A549 (cell line): ENCODE measurements at regions not wholly inside any gene's neighbourhood (a gene's known extent, or its start where the extent isn't known, plus 50 kb on each side); places are given as distances from the start of the nearest gene placed in this dataset.

ENCODE experiments used
- CTCF ChIP-seq: fragments of >200 bp; sonication (Bioruptor Twin); formaldehyde crosslinking; IDR thresholded peaks from 3 replicates; pipeline ENCODE4 v1.5.1; 2016
- POLR2A ChIP-seq: IDR thresholded peaks from 2 replicates; pipeline ENCODE4 v1.6.1; 2012; ENCODE audit warnings: mild to moderate bottlenecking, low read length
- RFX5 ChIP-seq: fragments of 450-650 bp; IDR thresholded peaks from 2 replicates; pipeline ENCODE4 v1.7.1; 2014; ENCODE audit warnings: antibody characterized with exemption, mild to moderate bottlenecking, moderate library complexity

GRCh38 chr7:155225516-155225915, 72.2 kb upstream of the INSIG1 start:
- TF ChIP-seq CTCF, result no peak
- TF ChIP-seq POLR2A, result no peak
- no peak for TF ChIP-seq RFX5
